ENCODE measurements at regions not wholly inside any gene's neighbourhood (a gene's known extent, or its start where the extent isn't known, plus 50 kb on each side); places are given as distances from the start of the nearest gene placed in this dataset.

- TF ChIP-seq POLR2A (IDR thresholded peaks at IDR 0.05) = no peak
- TF ChIP-seq POLR2AphosphoS5 (IDR thresholded peaks at IDR 0.05) = no peak
- no peak for TF ChIP-seq CTCF (IDR thresholded peaks at IDR 0.05)
Observed at GRCh38 chr7:142355328-142355727, 97.5 kb upstream of the PRSS58 start.

Data from breast epithelium (tissue), 3 donors.